Central memory CD8-positive, alpha-beta T cell (primary cell): ENCODE measurements at regions not wholly inside any gene's neighbourhood (a gene's known extent, or its start where the extent isn't known, plus 50 kb on each side); places are given as distances from the start of the nearest gene placed in this dataset.

Source experiments
- ATAC-seq: fragments of 150-1000 bp; cut with Tn5 transposase; replicated peaks from 2 replicates; pipeline ENCODE4 v1.10.0; 2022; ENCODE audit warnings: mild to moderate bottlenecking, moderate FRiP score, moderate number of reproducible peaks; ENCODE audit not compliant: poor library complexity, severe bottlenecking; ENCODE audit errors: extremely low read depth
- DNase-seq, 2 donors: peaks; one replicate each; pipeline ENCODE4 v3.0.0; 2021; ENCODE audit warnings: low spot score in 2 of 2
- H3K27ac Mint-ChIP-seq: one replicate; pipeline ENCODE4 v1.8.0; 2022; ENCODE audit warnings: low read depth, mild to moderate bottlenecking, moderate library complexity, mixed read lengths
- H3K27me3 Mint-ChIP-seq: one replicate; pipeline ENCODE4 v1.8.0; 2022; ENCODE audit warnings: mixed read lengths
- H3K36me3 Mint-ChIP-seq: one replicate; pipeline ENCODE4 v1.8.0; 2022; ENCODE audit warnings: mild to moderate bottlenecking, moderate library complexity, mixed read lengths; ENCODE audit not compliant: insufficient read depth
- H3K4me1 Mint-ChIP-seq: one replicate; pipeline ENCODE4 v1.8.0; 2022; ENCODE audit warnings: mixed read lengths
- H3K4me3 Mint-ChIP-seq: one replicate; pipeline ENCODE4 v1.8.0; 2022; ENCODE audit warnings: mild to moderate bottlenecking, moderate library complexity, mixed read lengths
- H3K9me3 Mint-ChIP-seq: one replicate; pipeline ENCODE4 v1.8.0; 2022; ENCODE audit warnings: mixed read lengths

- Mint-ChIP-seq H3K27me3 (peaks cover 43% of the 10 kb centered on the region), H3K4me1 (no peaks in the 10 kb centered on the region), H3K9me3 (peaks cover 6% of the 10 kb centered on the region), H3K27ac (no peak overlapping the region), H3K4me3 (no peak overlapping the region), H3K36me3 (no peaks in the 10 kb centered on the region)
- DNase-seq (no peak), ATAC-seq (no peak)
Measured at GRCh38 chr11:70833554-70833953, 418.8 kb downstream of the SHANK2 start.

- Mint-ChIP-seq H3K9me3 (peaks cover 8% of the 10 kb centered on the region), H3K4me1 (no peaks in the 10 kb centered on the region), H3K4me3 (no peak overlapping the region), H3K27me3 (peaks cover 43% of the 10 kb centered on the region), H3K27ac (no peak overlapping the region), H3K36me3 (no peaks in the 10 kb centered on the region)
- no peak for ATAC-seq
- no peak for DNase-seq
Measured at GRCh38 chr11:70834277-70834940, 418.0 kb downstream of the SHANK2 start.

GRCh38 chr11:70834984-70835560 is 417.3 kb downstream of the SHANK2 start:
- no peak for DNase-seq
- Mint-ChIP-seq H3K27ac (no peak overlapping the region), H3K4me1 (no peaks in the 10 kb centered on the region), H3K4me3 (no peak overlapping the region), H3K9me3 (peaks cover 8% of the 10 kb centered on the region), H3K36me3 (no peaks in the 10 kb centered on the region), H3K27me3 (peaks cover 43% of the 10 kb centered on the region)
- ATAC-seq: no peak

GRCh38 chr11:70836071-70836470 is 416.3 kb downstream of the SHANK2 start:
- ATAC-seq: no peak

GRCh38 chr11:70838198-70838597 is 414.2 kb downstream of the SHANK2 start:
- DNase-seq (no peak), ATAC-seq (no peak)
- Mint-ChIP-seq H3K4me3 (no peak overlapping the region), H3K27ac (no peak overlapping the region), H3K4me1 (no peaks in the 10 kb centered on the region), H3K27me3 (peaks cover 24% of the 10 kb centered on the region), H3K36me3 (no peaks in the 10 kb centered on the region), H3K9me3 (peaks cover 8% of the 10 kb centered on the region)

More at GRCh38 chr11:70836071-70836470, 416.3 kb downstream of the SHANK2 start:
- Mint-ChIP-seq H3K27me3 (peaks cover 37% of the 10 kb centered on the region), H3K4me1 (no peaks in the 10 kb centered on the region), H3K4me3 (no peak overlapping the region), H3K27ac (no peak overlapping the region), H3K36me3 (no peaks in the 10 kb centered on the region), H3K9me3 (peaks cover 8% of the 10 kb centered on the region)
- no peak for DNase-seq

- H3K36me3 Mint-ChIP-seq: no peaks in the 10 kb centered on the region
- DNase-seq (no peak), ATAC-seq (no peak)
- peaks cover 24% of the 10 kb centered on the region for H3K27me3 Mint-ChIP-seq
- no peaks in the 10 kb centered on the region for H3K4me1 Mint-ChIP-seq
- no peak overlapping the region for H3K27ac Mint-ChIP-seq
- H3K9me3 Mint-ChIP-seq: peaks cover 8% of the 10 kb centered on the region
- H3K4me3 Mint-ChIP-seq: no peak overlapping the region
Measured at GRCh38 chr11:70839851-70840250, 412.5 kb downstream of the SHANK2 start.

GRCh38 chr11:70841264-70841663 is 411.1 kb downstream of the SHANK2 start:
- DNase-seq (no peak), ATAC-seq (no peak)
- Mint-ChIP-seq H3K4me3 (no peak overlapping the region), H3K27me3 (peaks cover 25% of the 10 kb centered on the region), H3K27ac (no peak overlapping the region), H3K36me3 (no peaks in the 10 kb centered on the region), H3K9me3 (peaks cover 8% of the 10 kb centered on the region), H3K4me1 (no peaks in the 10 kb centered on the region)

GRCh38 chr11:70842256-70842655 is 410.1 kb downstream of the SHANK2 start:
- H3K27ac Mint-ChIP-seq: no peak overlapping the region
- H3K9me3 Mint-ChIP-seq: peaks cover 8% of the 10 kb centered on the region
- H3K4me3 Mint-ChIP-seq: no peak overlapping the region
- DNase-seq (no peak), ATAC-seq (no peak)
- peaks cover 25% of the 10 kb centered on the region for H3K27me3 Mint-ChIP-seq
- H3K36me3 Mint-ChIP-seq: no peaks in the 10 kb centered on the region
- H3K4me1 Mint-ChIP-seq: no peaks in the 10 kb centered on the region

- no peak for ATAC-seq
- DNase-seq: no peak
- Mint-ChIP-seq H3K27ac (no peak overlapping the region), H3K9me3 (peaks cover 8% of the 10 kb centered on the region), H3K4me3 (no peak overlapping the region), H3K27me3 (peaks cover 25% of the 10 kb centered on the region), H3K4me1 (no peaks in the 10 kb centered on the region), H3K36me3 (no peaks in the 10 kb centered on the region)
Measured at GRCh38 chr11:70842701-70843100, 409.7 kb downstream of the SHANK2 start.

- Mint-ChIP-seq H3K27ac (no peak overlapping the region), H3K9me3 (no peaks in the 10 kb centered on the region)
Measured at GRCh38 chr11:70843906-70844305, 408.5 kb downstream of the SHANK2 start.

GRCh38 chr11:70844387-70844786 is 408.0 kb downstream of the SHANK2 start:
- no peak for DNase-seq
- Mint-ChIP-seq H3K4me1 (no peaks in the 10 kb centered on the region), H3K27me3 (peaks cover 25% of the 10 kb centered on the region)

More at GRCh38 chr11:70843906-70844305, 408.5 kb downstream of the SHANK2 start:
- Mint-ChIP-seq H3K4me1 (no peaks in the 10 kb centered on the region), H3K4me3 (no peak overlapping the region), H3K27me3 (peaks cover 25% of the 10 kb centered on the region), H3K36me3 (peaks cover 2% of the 10 kb centered on the region)
- no peak for ATAC-seq
- no peak for DNase-seq

GRCh38 chr11:70845591-70846041 is 406.8 kb downstream of the SHANK2 start:
- ATAC-seq (no peak), DNase-seq (no peak)
- Mint-ChIP-seq H3K27ac (no peak overlapping the region), H3K4me1 (no peaks in the 10 kb centered on the region), H3K4me3 (no peak overlapping the region), H3K27me3 (peaks cover 25% of the 10 kb centered on the region), H3K9me3 (no peaks in the 10 kb centered on the region), H3K36me3 (peaks cover 2% of the 10 kb centered on the region)

More at GRCh38 chr11:70844387-70844786, 408.0 kb downstream of the SHANK2 start:
- Mint-ChIP-seq H3K27ac (no peak overlapping the region), H3K4me3 (no peak overlapping the region), H3K9me3 (no peaks in the 10 kb centered on the region), H3K36me3 (peaks cover 2% of the 10 kb centered on the region)
- no peak for ATAC-seq
